Left ventricle myocardium inferior (tissue), 1 donor: ENCODE measurements at regions not wholly inside any gene's neighbourhood (a gene's known extent, or its start where the extent isn't known, plus 50 kb on each side); places are given as distances from the start of the nearest gene placed in this dataset.

Source experiments
- DNase-seq: peaks from one replicate; pipeline ENCODE4 v3.0.0-alpha.2; 2020
- H3K27ac ChIP-seq: fragments of 200-600 bp; replicated peaks from 2 replicates; pipeline ENCODE4 v1.8.0; 2021
- H3K27me3 ChIP-seq: fragments of 200-600 bp; 2 replicates; pipeline ENCODE4 v1.8.0; 2021; ENCODE audit warnings: low read depth
- H3K36me3 ChIP-seq: fragments of 200-600 bp; 2 replicates; pipeline ENCODE4 v1.8.0; 2021
- H3K4me1 ChIP-seq: fragments of 200-600 bp; 2 replicates; pipeline ENCODE4 v1.8.0; 2021
- H3K4me3 ChIP-seq: fragments of 200-600 bp; 2 replicates; pipeline ENCODE4 v1.8.0; 2021; ENCODE audit warnings: mild to moderate bottlenecking, moderate library complexity
- H3K9me3 ChIP-seq: fragments of 200-600 bp; replicated peaks from 2 replicates; pipeline ENCODE4 v1.8.0; 2021
- CTCF ChIP-seq: fragments of 200-600 bp; IDR thresholded peaks from 2 replicates; pipeline ENCODE4 v1.8.0; 2021; ENCODE audit warnings: antibody characterized with exemption, mild to moderate bottlenecking, borderline replicate concordance
- intact Hi-C: fragments of 100-400 bp; cut with micrococcal nuclease; formaldehyde crosslinking; loops from one replicate; pipeline ENCODE4 v1.11.0; 2022
- donor health status: DM: no; HTN: yes; CAD: no; lungs with severe emphysema.

- intact Hi-C loops: no loop called here
- Histone ChIP-seq H3K27ac (no peak overlapping the region), H3K4me1 (no peaks in the 10 kb centered on the region), H3K9me3 (no peaks in the 10 kb centered on the region), H3K4me3 (no peak overlapping the region), H3K27me3 (peaks cover 68% of the 10 kb centered on the region), H3K36me3 (no peaks in the 10 kb centered on the region)
- TF ChIP-seq CTCF: no peak
- DNase-seq: no peak
Observed at GRCh38 chr5:176184608-176185132, 53.6 kb upstream of the SIMC1 start.

- H3K36me3 ChIP-seq: no peaks in the 10 kb centered on the region
- TF ChIP-seq CTCF: no peak
- H3K4me1 ChIP-seq: no peaks in the 10 kb centered on the region
- H3K27me3 ChIP-seq: peaks cover 62% of the 10 kb centered on the region
- H3K4me3 ChIP-seq: no peak overlapping the region
- no peaks in the 10 kb centered on the region for H3K9me3 ChIP-seq
- no peak overlapping the region for H3K27ac ChIP-seq
- DNase-seq: no peak
- intact Hi-C loops: no loop called here
Observed at GRCh38 chr5:176185133-176185733, 53.0 kb upstream of the SIMC1 start.

GRCh38 chr5:176186107-176186506 is 52.1 kb upstream of the SIMC1 start:
- intact Hi-C loops: no loop called here
- no peak for DNase-seq
- H3K27ac ChIP-seq: no peak overlapping the region
- H3K4me1 ChIP-seq: no peaks in the 10 kb centered on the region
- H3K4me3 ChIP-seq: no peak overlapping the region
- H3K27me3 ChIP-seq: peaks cover 61% of the 10 kb centered on the region
- no peaks in the 10 kb centered on the region for H3K9me3 ChIP-seq
- TF ChIP-seq CTCF: no peak
- no peaks in the 10 kb centered on the region for H3K36me3 ChIP-seq

- Histone ChIP-seq H3K27me3 (peaks cover 62% of the 10 kb centered on the region), H3K27ac (no peak overlapping the region), H3K4me1 (no peaks in the 10 kb centered on the region), H3K4me3 (no peak overlapping the region), H3K36me3 (no peaks in the 10 kb centered on the region), H3K9me3 (no peaks in the 10 kb centered on the region)
- no peak for DNase-seq
- intact Hi-C loops: no loop called here
- TF ChIP-seq CTCF: no peak
Observed at GRCh38 chr5:176187276-176188062, 50.8 kb upstream of the SIMC1 start.

- intact Hi-C loops: no loop called here
- Histone ChIP-seq H3K36me3 (no peaks in the 10 kb centered on the region), H3K27ac (no peak overlapping the region), H3K4me1 (no peaks in the 10 kb centered on the region), H3K9me3 (no peaks in the 10 kb centered on the region), H3K27me3 (peaks cover 62% of the 10 kb centered on the region), H3K4me3 (no peak overlapping the region)
- TF ChIP-seq CTCF: no peak
- no peak for DNase-seq
Observed at GRCh38 chr5:176188085-176188484, 50.1 kb upstream of the SIMC1 start.
